BLaER1 treated with 17β-estradiol and CSF1 and Interleukin-3, amounts not matched to agents 10 nM and 100 nM (cell line): ENCODE measurements at regions not wholly inside any gene's neighbourhood (a gene's known extent, or its start where the extent isn't known, plus 50 kb on each side); places are given as distances from the start of the nearest gene placed in this dataset.

Experiments used
- H3K27ac ChIP-seq, 11 experiments: shearing (Covaris generic); formaldehyde crosslinking; 2 replicates each; pipeline ENCODE4 v1.8.1; 2022
- H3K27me3 ChIP-seq, 11 experiments: shearing (Covaris generic); formaldehyde crosslinking; 2 replicates each; pipeline ENCODE4 v1.8.1; 2022
- H3K36me3 ChIP-seq, 11 experiments: shearing (Covaris generic); formaldehyde crosslinking; 2 replicates each; pipeline ENCODE4 v1.8.1; 2022
- H3K4me1 ChIP-seq, 10 experiments: shearing (Covaris generic); formaldehyde crosslinking; 2 replicates each; pipeline ENCODE4 v1.8.1; 2022
- H3K4me2 ChIP-seq, 11 experiments: shearing (Covaris generic); formaldehyde crosslinking; 2 replicates each; pipeline ENCODE4 v1.8.1; 2022
- H3K4me3 ChIP-seq, 10 experiments: shearing (Covaris generic); formaldehyde crosslinking; 2 replicates each; pipeline ENCODE4 v1.8.1; 2022
- H3K9ac ChIP-seq, 11 experiments: shearing (Covaris generic); formaldehyde crosslinking; 2 replicates each; pipeline ENCODE4 v1.8.1; 2022
- H3K9me3 ChIP-seq, 11 experiments: shearing (Covaris generic); formaldehyde crosslinking; replicated peaks in 1 of 11; 2 replicates each; pipeline ENCODE4 v1.8.1; 2022
- H4K20me1 ChIP-seq, 11 experiments: shearing (Covaris generic); formaldehyde crosslinking; 2 replicates each; pipeline ENCODE4 v1.8.1; 2022
- Cebpa-rat ChIP-seq, 11 experiments: shearing (Covaris generic); IDR thresholded peaks; 2 replicates each; pipeline ENCODE4 v1.8.1; 2022

DNA sequence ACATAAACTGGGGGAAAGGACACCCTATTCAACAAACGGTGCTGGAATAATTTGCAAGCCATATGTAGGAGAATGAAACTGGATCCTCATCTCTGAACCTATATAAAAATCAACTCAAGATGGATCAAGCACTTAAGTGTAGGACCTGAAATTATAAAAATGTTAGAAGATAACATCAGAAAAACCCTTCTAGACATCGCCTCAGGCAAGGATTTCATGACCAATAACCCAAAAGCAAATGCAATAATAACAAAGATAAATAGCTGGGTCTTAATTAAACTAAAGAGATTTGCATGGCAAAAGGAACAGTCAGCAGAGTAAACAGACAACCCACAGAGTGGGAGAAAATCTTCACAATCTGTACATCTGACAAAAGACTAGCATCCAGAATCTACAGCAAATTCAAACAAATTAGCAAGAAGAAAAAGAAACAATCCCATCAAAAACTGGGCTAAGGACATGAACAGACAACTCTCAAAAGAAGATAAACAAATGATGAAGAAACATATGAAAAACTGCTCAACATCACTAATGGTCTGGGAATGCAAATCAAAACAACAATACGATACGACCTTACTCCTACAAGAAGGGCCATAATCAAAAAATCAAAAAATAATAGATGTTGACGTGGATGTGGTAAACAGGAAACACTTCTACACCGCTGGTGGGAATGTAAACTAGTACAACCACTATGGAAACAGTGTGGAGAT lies 408.7 kb downstream of the CNTN6 start:
- Histone ChIP-seq H4K20me1 (no peaks in the 10 kb centered on the region), H3K4me2 (no peak overlapping the region), H3K9ac (no peak overlapping the region), H3K9me3 (no peaks in the 10 kb centered on the region), H3K4me1 (no peaks in the 10 kb centered on the region), H3K36me3 (no peaks in the 10 kb centered on the region), H3K27me3 (no peaks in the 10 kb centered on the region), H3K27ac (no peak overlapping the region), H3K4me3 (no peak overlapping the region)
- no peak for TF ChIP-seq Cebpa-rat (IDR thresholded peaks at IDR 0.05)

DNA sequence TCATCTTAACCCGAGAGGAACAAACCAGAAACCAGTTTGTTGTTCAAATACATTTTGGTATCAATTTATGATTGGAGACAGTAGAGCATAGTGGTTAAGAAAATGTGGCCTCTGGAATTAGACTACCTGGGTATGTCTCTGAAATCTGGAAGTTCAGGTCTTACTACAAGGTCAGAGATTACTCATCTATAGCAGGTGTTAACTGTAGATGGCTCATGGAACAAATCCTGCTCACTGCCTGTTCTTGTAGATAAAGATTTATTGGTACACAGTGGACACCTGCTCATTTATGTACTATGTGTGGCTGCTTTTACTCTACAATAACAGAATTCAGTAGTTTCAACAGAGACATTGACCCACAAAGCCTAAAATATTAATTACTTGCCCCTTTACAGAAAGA lies 413.3 kb downstream of the CNTN6 start:
- H4K20me1 ChIP-seq: no peaks in the 10 kb centered on the region
- TF ChIP-seq Cebpa-rat (IDR thresholded peaks at IDR 0.05): no peak
- H3K27ac ChIP-seq: no peak overlapping the region
- peaks cover 0 to 4% (median 0%) of the 10 kb centered on the region in 10 experiments; a peak in 3 of 20 replicates for H3K4me1 ChIP-seq
- no peaks in the 10 kb centered on the region for H3K27me3 ChIP-seq
- H3K4me2 ChIP-seq: no peak overlapping the region
- no peaks in the 10 kb centered on the region for H3K9me3 ChIP-seq
- H3K4me3 ChIP-seq: no peak overlapping the region
- no peak overlapping the region for H3K9ac ChIP-seq
- H3K36me3 ChIP-seq: no peaks in the 10 kb centered on the region

DNA sequence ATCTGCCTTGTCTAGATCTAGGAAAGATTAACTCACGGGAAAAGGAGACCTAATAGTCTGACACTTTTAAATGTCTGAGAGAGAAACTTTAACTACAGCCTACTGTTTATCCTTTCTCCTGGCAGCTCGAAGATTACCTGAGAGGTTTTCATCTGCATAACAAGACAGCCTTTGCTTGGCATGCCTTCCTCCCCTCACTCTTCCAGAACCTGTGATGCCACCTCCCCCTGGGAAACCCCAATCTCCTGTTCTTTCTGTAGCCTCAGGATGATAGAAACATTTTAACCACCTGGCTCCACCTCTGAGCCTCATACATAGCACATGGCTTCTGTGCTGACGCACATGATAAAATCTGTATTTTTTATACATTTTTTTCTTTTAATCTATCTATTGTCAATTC lies 420.8 kb downstream of the CNTN6 start:
- no peak for TF ChIP-seq Cebpa-rat (IDR thresholded peaks at IDR 0.05)
- Histone ChIP-seq H3K27ac (no peak overlapping the region), H3K9me3 (no peaks in the 10 kb centered on the region), H3K9ac (no peak overlapping the region), H4K20me1 (no peaks in the 10 kb centered on the region), H3K36me3 (no peaks in the 10 kb centered on the region), H3K4me2 (no peak overlapping the region), H3K4me1 (peaks cover 0 to 7% (median 0%) of the 10 kb centered on the region in 10 experiments; a peak in 3 of 20 replicates), H3K4me3 (no peak overlapping the region), H3K27me3 (no peaks in the 10 kb centered on the region)

DNA sequence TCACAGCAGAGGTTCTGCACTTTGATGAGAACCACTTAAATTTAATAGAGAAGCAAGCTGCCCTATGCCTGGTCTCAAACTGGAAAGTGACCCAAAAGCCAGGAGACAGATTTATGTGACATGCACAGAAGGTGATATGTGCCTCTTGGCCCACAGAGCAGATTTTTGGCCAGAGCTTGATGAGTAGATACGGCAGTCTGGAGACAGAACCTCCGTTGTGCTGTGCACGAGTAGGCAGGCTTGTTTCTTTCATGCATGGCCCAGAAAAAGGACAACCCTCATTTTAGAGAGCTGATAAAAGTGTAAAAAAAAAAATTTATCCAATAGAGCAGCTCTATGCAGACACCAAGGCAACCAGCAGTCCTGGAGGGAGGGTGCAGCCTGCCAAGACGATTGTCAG lies 423.1 kb downstream of the CNTN6 start:
- Histone ChIP-seq H3K36me3 (no peaks in the 10 kb centered on the region), H3K4me1 (peaks cover 0 to 5% (median 0%) of the 10 kb centered on the region in 10 experiments; a peak in 3 of 20 replicates), H3K9ac (no peak overlapping the region), H3K4me2 (no peak overlapping the region), H3K27ac (no peak overlapping the region), H3K27me3 (no peaks in the 10 kb centered on the region), H3K4me3 (no peak overlapping the region), H4K20me1 (no peaks in the 10 kb centered on the region), H3K9me3 (no peaks in the 10 kb centered on the region)
- no peak for TF ChIP-seq Cebpa-rat (IDR thresholded peaks at IDR 0.05)

DNA sequence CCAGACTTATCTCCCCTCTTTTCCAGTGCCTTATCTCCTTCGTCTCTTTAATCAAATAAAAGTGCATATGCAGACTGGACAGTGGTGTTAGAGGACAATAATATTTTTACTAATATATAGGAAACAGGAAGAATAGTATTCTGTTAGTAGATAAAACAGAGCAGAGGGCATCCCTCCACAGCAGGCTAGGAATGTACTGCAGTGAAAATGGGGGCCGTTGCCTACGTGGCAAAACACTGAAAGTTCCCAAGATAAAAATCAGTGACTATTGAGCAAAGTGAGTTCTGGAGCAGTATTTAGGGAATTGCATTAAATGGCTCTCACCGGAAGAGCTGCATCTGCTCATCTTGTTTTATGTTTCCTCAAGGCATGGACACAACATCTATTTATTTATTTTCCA lies 435.0 kb downstream of the CNTN6 start:
- TF ChIP-seq Cebpa-rat (IDR thresholded peaks at IDR 0.05): no peak
- Histone ChIP-seq H3K9me3 (no peaks in the 10 kb centered on the region), H3K4me1 (no peaks in the 10 kb centered on the region), H3K4me3 (no peak overlapping the region), H3K27me3 (no peaks in the 10 kb centered on the region), H3K4me2 (no peak overlapping the region), H3K9ac (no peak overlapping the region), H3K36me3 (no peaks in the 10 kb centered on the region), H4K20me1 (no peaks in the 10 kb centered on the region), H3K27ac (no peak overlapping the region)

DNA sequence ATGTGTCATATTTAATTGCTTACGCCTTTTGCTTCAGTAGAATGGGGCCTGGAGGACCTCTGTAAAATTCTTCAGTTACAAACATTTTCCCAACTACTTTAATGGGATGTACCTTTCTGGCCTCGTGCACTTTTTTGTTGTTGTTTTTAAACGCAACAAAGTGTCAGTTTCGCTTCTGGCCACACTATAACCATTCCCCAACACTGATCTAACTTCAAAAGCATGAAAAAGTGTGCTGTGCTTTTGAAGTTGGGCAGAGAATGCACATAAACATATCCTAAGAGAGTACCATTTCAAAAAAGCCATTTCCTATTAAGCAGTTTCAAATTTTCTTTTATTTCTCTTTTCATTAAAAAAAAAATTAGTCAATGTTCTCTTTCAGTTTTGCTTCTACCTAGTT lies 435.8 kb downstream of the CNTN6 start:
- H3K36me3 ChIP-seq: no peaks in the 10 kb centered on the region
- H3K27ac ChIP-seq: no peak overlapping the region
- no peaks in the 10 kb centered on the region for H4K20me1 ChIP-seq
- H3K27me3 ChIP-seq: no peaks in the 10 kb centered on the region
- no peak overlapping the region for H3K4me3 ChIP-seq
- H3K9ac ChIP-seq: no peak overlapping the region
- TF ChIP-seq Cebpa-rat (IDR thresholded peaks at IDR 0.05): no peak
- H3K4me1 ChIP-seq: no peaks in the 10 kb centered on the region
- H3K4me2 ChIP-seq: no peak overlapping the region
- H3K9me3 ChIP-seq: no peaks in the 10 kb centered on the region

DNA sequence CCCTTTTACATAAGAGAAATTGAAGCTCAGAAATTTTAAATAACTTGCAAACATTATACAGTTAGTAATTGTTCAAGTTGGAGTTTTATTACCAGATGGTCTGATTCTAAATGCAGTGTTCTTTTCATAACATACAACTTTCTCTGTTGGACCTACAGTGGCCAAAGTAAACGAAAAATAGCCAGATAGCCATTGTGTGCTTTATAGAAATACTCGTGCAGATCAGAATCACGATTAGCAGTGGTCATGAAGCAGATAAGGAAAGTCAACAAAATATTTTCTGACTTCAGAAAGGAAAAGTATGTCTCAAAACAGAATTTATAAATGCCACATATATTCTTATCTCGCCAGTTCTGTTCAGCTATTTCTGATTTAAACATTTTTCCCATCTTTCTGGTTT lies 436.9 kb downstream of the CNTN6 start:
- no peak for TF ChIP-seq Cebpa-rat (IDR thresholded peaks at IDR 0.05)

DNA sequence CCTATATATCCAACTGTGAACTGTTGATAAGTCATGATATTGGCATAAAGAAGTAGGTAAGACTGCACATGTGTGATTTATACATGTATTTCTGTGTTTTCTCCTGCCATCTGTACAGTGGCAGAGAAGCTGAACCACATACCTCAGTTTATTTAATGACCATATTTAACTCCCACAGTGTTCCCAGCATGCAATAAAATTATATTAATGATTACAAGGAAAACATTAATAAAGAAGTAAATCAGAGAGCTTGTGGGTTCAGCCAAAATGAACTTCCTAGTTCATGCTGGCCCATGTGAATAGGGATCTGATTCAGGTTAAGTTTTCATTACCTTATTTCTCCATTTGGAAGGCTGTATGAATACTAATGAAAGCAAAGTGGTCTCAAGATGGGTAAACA lies 439.2 kb downstream of the CNTN6 start:
- no peak for TF ChIP-seq Cebpa-rat (IDR thresholded peaks at IDR 0.05)

More for the DNA sequence above, 436.9 kb downstream of the CNTN6 start:
- Histone ChIP-seq H3K4me1 (no peaks in the 10 kb centered on the region), H3K4me2 (no peak overlapping the region), H3K4me3 (no peak overlapping the region), H3K9me3 (no peaks in the 10 kb centered on the region), H3K9ac (no peak overlapping the region), H3K27ac (no peak overlapping the region), H4K20me1 (no peaks in the 10 kb centered on the region), H3K36me3 (no peaks in the 10 kb centered on the region), H3K27me3 (no peaks in the 10 kb centered on the region)

DNA sequence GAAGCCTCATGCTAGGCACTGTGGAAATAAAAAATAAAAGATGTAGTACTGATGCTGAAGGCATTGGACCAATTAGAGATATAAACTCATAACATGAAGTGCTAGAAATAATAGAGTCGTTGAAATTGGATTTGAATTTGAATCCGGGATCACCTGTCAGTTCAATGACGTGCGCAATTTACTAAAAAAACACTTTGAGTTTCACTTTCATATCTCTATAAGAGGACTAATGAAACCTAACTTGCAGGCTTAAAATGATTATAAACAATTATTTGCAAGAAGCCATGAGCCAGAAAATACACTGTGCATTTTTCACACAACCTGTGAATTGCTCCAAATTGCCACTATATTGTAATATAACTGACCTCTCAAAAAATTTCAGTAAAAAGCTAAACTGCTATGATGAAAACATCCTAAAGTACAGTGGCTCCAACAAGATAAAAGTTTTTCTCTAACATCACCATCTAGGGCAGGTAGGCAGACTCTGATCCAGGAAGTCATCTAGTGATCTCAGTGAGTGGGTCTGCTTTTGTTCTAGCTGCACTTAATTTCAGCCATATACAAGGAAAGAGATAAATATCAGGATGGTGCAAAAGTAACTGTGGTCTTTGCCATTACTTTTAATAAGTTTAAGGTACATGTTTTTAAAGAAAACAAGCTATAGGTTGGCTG lies 440.2 kb downstream of the CNTN6 start:
- TF ChIP-seq Cebpa-rat (IDR thresholded peaks at IDR 0.05): no peak
- no peaks in the 10 kb centered on the region for H3K27me3 ChIP-seq
- no peak overlapping the region for H3K4me3 ChIP-seq
- H3K9ac ChIP-seq: no peak overlapping the region
- H3K36me3 ChIP-seq: no peaks in the 10 kb centered on the region
- H3K9me3 ChIP-seq: peaks cover 9 to 15% (median 12%) of the 10 kb centered on the region in 11 experiments
- H3K27ac ChIP-seq: no peak overlapping the region
- no peaks in the 10 kb centered on the region for H4K20me1 ChIP-seq
- no peak overlapping the region for H3K4me2 ChIP-seq
- H3K4me1 ChIP-seq: peaks cover 0 to 11% (median 0%) of the 10 kb centered on the region in 10 experiments; a peak in 3 of 20 replicates

More for the DNA sequence above, 439.2 kb downstream of the CNTN6 start:
- H4K20me1 ChIP-seq: no peaks in the 10 kb centered on the region
- H3K27me3 ChIP-seq: no peaks in the 10 kb centered on the region
- H3K9ac ChIP-seq: no peak overlapping the region
- H3K4me3 ChIP-seq: no peak overlapping the region
- no peak overlapping the region for H3K27ac ChIP-seq
- peaks cover 0 to 11% (median 0%) of the 10 kb centered on the region in 10 experiments; a peak in 3 of 20 replicates for H3K4me1 ChIP-seq
- H3K9me3 ChIP-seq: peaks cover 3 to 9% (median 4%) of the 10 kb centered on the region in 11 experiments
- no peak overlapping the region for H3K4me2 ChIP-seq
- H3K36me3 ChIP-seq: no peaks in the 10 kb centered on the region

DNA sequence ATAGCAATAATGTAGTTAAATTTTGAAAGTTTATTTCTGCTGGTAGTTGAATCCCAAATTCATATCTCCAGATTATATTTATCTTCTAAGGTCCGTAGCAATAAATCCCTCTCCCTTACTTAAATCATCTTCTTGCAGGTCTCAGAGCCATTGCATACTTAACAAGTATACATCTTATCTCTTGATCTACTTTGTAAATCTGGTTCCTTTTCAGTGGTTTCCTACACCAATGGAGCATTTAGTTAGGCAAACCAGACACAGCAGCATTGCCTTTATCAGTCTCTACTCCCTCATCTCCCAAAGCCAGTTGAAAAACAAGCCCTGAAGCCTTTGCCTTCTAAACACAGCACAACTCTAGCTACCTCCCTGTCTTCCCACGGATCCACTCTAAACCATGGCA lies 440.9 kb downstream of the CNTN6 start:
- Histone ChIP-seq H3K4me2 (no peak overlapping the region), H3K9ac (no peak overlapping the region), H4K20me1 (no peaks in the 10 kb centered on the region), H3K36me3 (no peaks in the 10 kb centered on the region), H3K4me1 (peaks cover 0 to 11% (median 0%) of the 10 kb centered on the region in 10 experiments; a peak in 3 of 20 replicates), H3K27me3 (no peaks in the 10 kb centered on the region), H3K4me3 (no peak overlapping the region), H3K27ac (no peak overlapping the region), H3K9me3 (peaks cover 9 to 15% (median 12%) of the 10 kb centered on the region in 11 experiments)
- no peak for TF ChIP-seq Cebpa-rat (IDR thresholded peaks at IDR 0.05)
